Panc1 (cell line): ENCODE measurements at regions not wholly inside any gene's neighbourhood (a gene's known extent, or its start where the extent isn't known, plus 50 kb on each side); places are given as distances from the start of the nearest gene placed in this dataset.

ENCODE experiments used
- SIN3A ChIP-seq: IDR thresholded peaks from 2 replicates; pipeline ENCODE4 v1.6.1; 2012; ENCODE audit warnings: low read depth, mild to moderate bottlenecking, low read length, moderate library complexity, borderline replicate concordance; ENCODE audit not compliant: insufficient read depth
- TF ChIP-seq, protein P1 (sequence below): fragments of 450-650 bp; IDR thresholded peaks from 2 replicates; pipeline ENCODE4 v1.5.1; 2017; ENCODE audit warnings: mild to moderate bottlenecking
- TF ChIP-seq, protein P2 (sequence below), 2 experiments: IDR thresholded peaks; 2 replicates each; pipeline ENCODE4 v1.6.1; 2011 to 2012; ENCODE audit warnings: low read depth in 2 of 2, control low read depth in 1 of 2, low read length in 1 of 2, mild to moderate bottlenecking in 1 of 2, moderate library complexity in 1 of 2; ENCODE audit not compliant: insufficient read depth in 1 of 2

DNA sequence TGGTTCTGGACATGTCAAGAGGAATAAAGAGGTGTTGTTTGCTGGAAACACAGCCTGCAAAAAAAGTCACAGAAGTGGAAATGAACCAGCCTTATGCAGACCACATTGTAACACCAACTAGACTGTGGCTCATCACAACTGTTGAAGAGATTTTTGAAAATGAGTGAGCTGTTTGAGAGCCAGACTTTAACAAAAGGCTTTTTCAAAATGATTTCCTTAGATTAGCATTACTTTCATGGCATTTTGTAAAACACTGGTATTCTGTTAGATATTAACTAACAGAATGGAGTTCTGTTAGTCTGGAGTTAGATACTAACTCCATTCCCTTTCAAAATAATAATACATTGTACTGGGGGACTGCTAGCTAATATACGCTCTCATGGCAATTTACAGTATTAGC, 60.6 kb upstream of the GABRA2 start:
- TF ChIP-seq, protein P1, sequence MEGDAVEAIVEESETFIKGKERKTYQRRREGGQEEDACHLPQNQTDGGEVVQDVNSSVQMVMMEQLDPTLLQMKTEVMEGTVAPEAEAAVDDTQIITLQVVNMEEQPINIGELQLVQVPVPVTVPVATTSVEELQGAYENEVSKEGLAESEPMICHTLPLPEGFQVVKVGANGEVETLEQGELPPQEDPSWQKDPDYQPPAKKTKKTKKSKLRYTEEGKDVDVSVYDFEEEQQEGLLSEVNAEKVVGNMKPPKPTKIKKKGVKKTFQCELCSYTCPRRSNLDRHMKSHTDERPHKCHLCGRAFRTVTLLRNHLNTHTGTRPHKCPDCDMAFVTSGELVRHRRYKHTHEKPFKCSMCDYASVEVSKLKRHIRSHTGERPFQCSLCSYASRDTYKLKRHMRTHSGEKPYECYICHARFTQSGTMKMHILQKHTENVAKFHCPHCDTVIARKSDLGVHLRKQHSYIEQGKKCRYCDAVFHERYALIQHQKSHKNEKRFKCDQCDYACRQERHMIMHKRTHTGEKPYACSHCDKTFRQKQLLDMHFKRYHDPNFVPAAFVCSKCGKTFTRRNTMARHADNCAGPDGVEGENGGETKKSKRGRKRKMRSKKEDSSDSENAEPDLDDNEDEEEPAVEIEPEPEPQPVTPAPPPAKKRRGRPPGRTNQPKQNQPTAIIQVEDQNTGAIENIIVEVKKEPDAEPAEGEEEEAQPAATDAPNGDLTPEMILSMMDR, result no peak
- TF ChIP-seq SIN3A, result no peak
- TF ChIP-seq, protein P2, sequence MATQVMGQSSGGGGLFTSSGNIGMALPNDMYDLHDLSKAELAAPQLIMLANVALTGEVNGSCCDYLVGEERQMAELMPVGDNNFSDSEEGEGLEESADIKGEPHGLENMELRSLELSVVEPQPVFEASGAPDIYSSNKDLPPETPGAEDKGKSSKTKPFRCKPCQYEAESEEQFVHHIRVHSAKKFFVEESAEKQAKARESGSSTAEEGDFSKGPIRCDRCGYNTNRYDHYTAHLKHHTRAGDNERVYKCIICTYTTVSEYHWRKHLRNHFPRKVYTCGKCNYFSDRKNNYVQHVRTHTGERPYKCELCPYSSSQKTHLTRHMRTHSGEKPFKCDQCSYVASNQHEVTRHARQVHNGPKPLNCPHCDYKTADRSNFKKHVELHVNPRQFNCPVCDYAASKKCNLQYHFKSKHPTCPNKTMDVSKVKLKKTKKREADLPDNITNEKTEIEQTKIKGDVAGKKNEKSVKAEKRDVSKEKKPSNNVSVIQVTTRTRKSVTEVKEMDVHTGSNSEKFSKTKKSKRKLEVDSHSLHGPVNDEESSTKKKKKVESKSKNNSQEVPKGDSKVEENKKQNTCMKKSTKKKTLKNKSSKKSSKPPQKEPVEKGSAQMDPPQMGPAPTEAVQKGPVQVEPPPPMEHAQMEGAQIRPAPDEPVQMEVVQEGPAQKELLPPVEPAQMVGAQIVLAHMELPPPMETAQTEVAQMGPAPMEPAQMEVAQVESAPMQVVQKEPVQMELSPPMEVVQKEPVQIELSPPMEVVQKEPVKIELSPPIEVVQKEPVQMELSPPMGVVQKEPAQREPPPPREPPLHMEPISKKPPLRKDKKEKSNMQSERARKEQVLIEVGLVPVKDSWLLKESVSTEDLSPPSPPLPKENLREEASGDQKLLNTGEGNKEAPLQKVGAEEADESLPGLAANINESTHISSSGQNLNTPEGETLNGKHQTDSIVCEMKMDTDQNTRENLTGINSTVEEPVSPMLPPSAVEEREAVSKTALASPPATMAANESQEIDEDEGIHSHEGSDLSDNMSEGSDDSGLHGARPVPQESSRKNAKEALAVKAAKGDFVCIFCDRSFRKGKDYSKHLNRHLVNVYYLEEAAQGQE (IDR thresholded peaks at IDR 0.05; ENCODE audit: insufficient read depth in 1 of 2, low read depth in 2 of 2, low read length in 1 of 2), result no peak
